GM18858 (cell line): ENCODE measurements at regions not wholly inside any gene's neighbourhood (a gene's known extent, or its start where the extent isn't known, plus 50 kb on each side); places are given as distances from the start of the nearest gene placed in this dataset.

ENCODE experiments used
- ATAC-seq: cut with Tn5 transposase; IDR thresholded peaks from one replicate; pipeline ENCODE4 v1.9.1; 2021; ENCODE audit not compliant: unreplicated experiment

GRCh38 chr15:62567501-62567900, 402.4 kb upstream of the C2CD4B start:
- no peak for ATAC-seq

- ATAC-seq: no peak
These were observed 402.9 kb upstream of the C2CD4B start for GRCh38 chr15:62568004-62568403.

- ATAC-seq: no peak
These were observed 403.6 kb upstream of the C2CD4B start for GRCh38 chr15:62568702-62569101.

GRCh38 chr15:62569460-62570404, 404.6 kb upstream of the C2CD4B start:
- ATAC-seq: no peak

- no peak for ATAC-seq
These were observed 405.3 kb upstream of the C2CD4B start for GRCh38 chr15:62570405-62570783.

- no peak for ATAC-seq
These were observed 406.0 kb upstream of the C2CD4B start for GRCh38 chr15:62571072-62571471.

- no peak for ATAC-seq
These were observed 407.7 kb upstream of the C2CD4B start for GRCh38 chr15:62572797-62573196.

GRCh38 chr15:62573876-62574275, 408.8 kb upstream of the C2CD4B start:
- no peak for ATAC-seq

- no peak for ATAC-seq
These were observed 413.5 kb upstream of the C2CD4B start for GRCh38 chr15:62578546-62578945.

- ATAC-seq: no peak
These were observed 413.9 kb upstream of the C2CD4B start for GRCh38 chr15:62578960-62579359.

GRCh38 chr15:62579842-62580241, 414.8 kb upstream of the C2CD4B start:
- no peak for ATAC-seq

GRCh38 chr15:62582580-62582979, 417.5 kb upstream of the C2CD4B start:
- ATAC-seq: no peak

GRCh38 chr15:62584301-62585235, 419.5 kb upstream of the C2CD4B start:
- ATAC-seq: no peak

GRCh38 chr15:62588938-62589670, 424.0 kb upstream of the C2CD4B start:
- ATAC-seq: no peak

GRCh38 chr15:62591842-62592838, 427.1 kb upstream of the C2CD4B start:
- ATAC-seq: no peak

- no peak for ATAC-seq
These were observed 427.8 kb upstream of the C2CD4B start for GRCh38 chr15:62592920-62593319.

- ATAC-seq: no peak
These were observed 428.8 kb upstream of the C2CD4B start for GRCh38 chr15:62593681-62594399.

- ATAC-seq: no peak
These were observed 433.1 kb upstream of the C2CD4B start for GRCh38 chr15:62598217-62598616.
